ENCODE measurements at regions not wholly inside any gene's neighbourhood (a gene's known extent, or its start where the extent isn't known, plus 50 kb on each side); places are given as distances from the start of the nearest gene placed in this dataset.

DNA sequence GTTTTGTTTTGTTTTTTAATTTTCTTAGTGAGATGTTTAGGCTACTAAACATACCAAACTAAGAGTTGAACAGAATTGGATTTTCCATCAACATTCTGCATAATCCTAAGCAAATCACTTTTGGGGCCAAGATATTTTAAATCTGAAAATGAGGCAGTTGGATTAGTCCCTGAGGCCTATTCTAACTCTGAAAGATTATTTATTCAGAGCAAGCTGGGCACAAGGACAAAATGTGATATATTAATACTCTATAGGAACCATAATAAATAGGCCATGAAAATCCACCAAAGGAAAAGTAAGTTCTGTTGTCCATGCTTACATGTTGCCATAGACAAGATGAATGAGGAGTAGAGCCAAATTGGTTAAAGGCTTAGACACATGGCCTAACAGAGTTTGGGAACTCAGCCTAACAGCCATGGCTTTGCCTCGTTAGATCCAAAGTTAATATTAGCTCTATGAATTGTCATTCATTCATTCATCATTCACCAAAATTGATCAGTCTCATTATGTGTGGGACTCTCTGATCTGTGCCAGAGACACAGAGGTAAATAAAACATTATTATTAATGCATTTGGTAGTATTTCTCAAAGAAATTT lies 183.5 kb downstream of the SCG2 start (continued):
- TF ChIP-seq HDAC6 (IDR thresholded peaks at IDR 0.05; ENCODE audit: low read depth, low read length) (no peak), POU5F1 (IDR thresholded peaks at IDR 0.05; ENCODE audit: low read depth, low read length) (no peak), PHF8 (conservative IDR thresholded peaks at IDR 0.05; ENCODE audit: low read depth, low read length) (no peak), SIN3A (conservative IDR thresholded peaks at IDR 0.05 in 1 of 2, IDR thresholded peaks at IDR 0.05 in 1 of 2; ENCODE audit: low read depth in 1 of 2, low read length in 2 of 2) (no peak)

Data from H1 (cell line).